Tibial artery (tissue), 4 donors: ENCODE measurements at regions not wholly inside any gene's neighbourhood (a gene's known extent, or its start where the extent isn't known, plus 50 kb on each side); places are given as distances from the start of the nearest gene placed in this dataset.

ENCODE experiments used
- DNase-seq, 2 donors: peaks; one replicate each; pipeline ENCODE4 v3.0.0-alpha.2; 2019
- H3K27ac ChIP-seq, 2 donors: fragments of 200-600 bp; sonication (generic) in 1 of 2; 1 replicate in 1 of 2; 2 replicates in 1 of 2; pipeline ENCODE4 v1.5.1; 2018 to 2019; ENCODE audit warnings: mild to moderate bottlenecking in 1 of 2
- H3K27me3 ChIP-seq, 2 donors: fragments of 200-600 bp; sonication (generic) in 1 of 2; one replicate each; pipeline versions ENCODE4 v1.5.1 to v1.6.0; 2016 to 2019
- H3K36me3 ChIP-seq, 3 donors: fragments of 200-600 bp; sonication (generic) in 2 of 3; one replicate each; pipeline ENCODE4 v1.5.1; 2016 to 2019; ENCODE audit warnings: mild to moderate bottlenecking in 2 of 3
- H3K4me1 ChIP-seq, 4 donors: fragments of 200-600 bp; sonication (generic) in 2 of 4; 1 replicate in 3 of 4; 2 replicates in 1 of 4; pipeline ENCODE4 v1.5.1; 2016 to 2019
- H3K4me3 ChIP-seq, 2 donors: fragments of 200-600 bp; sonication (generic) in 1 of 2; 1 replicate in 1 of 2; 2 replicates in 1 of 2; pipeline ENCODE4 v1.5.1; 2018 to 2019; ENCODE audit warnings: mild to moderate bottlenecking in 2 of 2
- H3K9me3 ChIP-seq, 3 donors: fragments of 200-600 bp; sonication (generic) in 1 of 3; one replicate each; pipeline ENCODE4 v1.5.1; 2016 to 2019
- intact Hi-C: fragments of 100-400 bp; cut with DNase I; formaldehyde crosslinking; loops from one replicate; pipeline ENCODE4 v1.15.0; 2023; ENCODE audit warnings: low total_unique reads
- TF ChIP-seq, protein P1 (sequence below), 2 experiments: fragments of 200-600 bp in 1 of 2; fragments of 450-650 bp in 1 of 2; IDR thresholded peaks; one replicate each; pipeline ENCODE4 v1.5.1; 2017 to 2019; ENCODE audit warnings: antibody characterized with exemption in 2 of 2, mild to moderate bottlenecking in 1 of 2, moderate library complexity in 1 of 2

- Histone ChIP-seq H3K9me3 (no peaks in the 10 kb centered on the region), H3K27ac (no peak overlapping the region), H3K4me3 (no peak overlapping the region), H3K27me3 (no peaks in the 10 kb centered on the region), H3K4me1 (no peaks in the 10 kb centered on the region), H3K36me3 (no peaks in the 10 kb centered on the region)
- no peak for DNase-seq
- TF ChIP-seq, protein P1, sequence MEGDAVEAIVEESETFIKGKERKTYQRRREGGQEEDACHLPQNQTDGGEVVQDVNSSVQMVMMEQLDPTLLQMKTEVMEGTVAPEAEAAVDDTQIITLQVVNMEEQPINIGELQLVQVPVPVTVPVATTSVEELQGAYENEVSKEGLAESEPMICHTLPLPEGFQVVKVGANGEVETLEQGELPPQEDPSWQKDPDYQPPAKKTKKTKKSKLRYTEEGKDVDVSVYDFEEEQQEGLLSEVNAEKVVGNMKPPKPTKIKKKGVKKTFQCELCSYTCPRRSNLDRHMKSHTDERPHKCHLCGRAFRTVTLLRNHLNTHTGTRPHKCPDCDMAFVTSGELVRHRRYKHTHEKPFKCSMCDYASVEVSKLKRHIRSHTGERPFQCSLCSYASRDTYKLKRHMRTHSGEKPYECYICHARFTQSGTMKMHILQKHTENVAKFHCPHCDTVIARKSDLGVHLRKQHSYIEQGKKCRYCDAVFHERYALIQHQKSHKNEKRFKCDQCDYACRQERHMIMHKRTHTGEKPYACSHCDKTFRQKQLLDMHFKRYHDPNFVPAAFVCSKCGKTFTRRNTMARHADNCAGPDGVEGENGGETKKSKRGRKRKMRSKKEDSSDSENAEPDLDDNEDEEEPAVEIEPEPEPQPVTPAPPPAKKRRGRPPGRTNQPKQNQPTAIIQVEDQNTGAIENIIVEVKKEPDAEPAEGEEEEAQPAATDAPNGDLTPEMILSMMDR (IDR thresholded peaks at IDR 0.05), result no peak
- intact Hi-C loops, result no loop called here
Measured at GRCh38 chr7:21326921-21327320, 101.0 kb upstream of the SP4 start.

- intact Hi-C loops, result no loop called here
- Histone ChIP-seq H3K36me3 (no peaks in the 10 kb centered on the region), H3K4me3 (no peak overlapping the region), H3K27me3 (no peaks in the 10 kb centered on the region), H3K27ac (no peak overlapping the region), H3K4me1 (no peaks in the 10 kb centered on the region), H3K9me3 (no peaks in the 10 kb centered on the region)
- TF ChIP-seq, protein P1 (IDR thresholded peaks at IDR 0.05), result no peak
- no peak for DNase-seq
Measured at GRCh38 chr7:21327422-21328409, 100.2 kb upstream of the SP4 start.

- intact Hi-C loops, result no loop called here
- Histone ChIP-seq H3K9me3 (no peaks in the 10 kb centered on the region), H3K4me1 (no peaks in the 10 kb centered on the region), H3K27ac (no peak overlapping the region), H3K4me3 (no peak overlapping the region), H3K36me3 (no peaks in the 10 kb centered on the region), H3K27me3 (no peaks in the 10 kb centered on the region)
- TF ChIP-seq, protein P1 (IDR thresholded peaks at IDR 0.05), result no peak
- no peak for DNase-seq
Measured at GRCh38 chr7:21330462-21331178, 97.3 kb upstream of the SP4 start.

- Histone ChIP-seq H3K36me3 (no peaks in the 10 kb centered on the region), H3K27me3 (no peaks in the 10 kb centered on the region), H3K27ac (no peak overlapping the region), H3K4me1 (no peaks in the 10 kb centered on the region), H3K9me3 (no peaks in the 10 kb centered on the region), H3K4me3 (no peak overlapping the region)
- intact Hi-C loops, result no loop called here
- TF ChIP-seq, protein P1 (IDR thresholded peaks at IDR 0.05), result no peak
- DNase-seq, result no peak
Measured at GRCh38 chr7:21334906-21335305, 93.0 kb upstream of the SP4 start.

DNA sequence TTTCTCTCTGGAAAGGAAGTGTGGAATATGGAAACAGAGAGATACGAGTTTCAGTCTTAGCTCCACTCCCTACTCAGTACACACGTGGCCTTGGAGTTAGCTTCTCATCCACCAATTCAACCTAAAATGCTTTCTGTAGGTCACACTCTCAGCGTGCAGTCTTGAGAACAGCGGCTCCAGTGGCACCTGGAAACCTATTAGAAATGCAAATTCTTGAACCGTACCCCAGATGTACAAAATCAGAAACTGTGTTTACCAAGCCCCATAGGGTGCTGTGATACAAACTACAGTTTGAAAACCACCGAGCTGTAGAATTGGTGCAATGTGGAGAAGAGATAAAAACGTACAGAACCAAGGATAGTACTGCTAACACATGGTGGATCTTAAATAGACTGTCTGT lies 91.1 kb upstream of the SP4 start:
- no peaks in the 10 kb centered on the region for H3K9me3 ChIP-seq
- no peaks in the 10 kb centered on the region for H3K4me1 ChIP-seq
- no peaks in the 10 kb centered on the region for H3K27me3 ChIP-seq
- H3K27ac ChIP-seq, result no peak overlapping the region
- no peak overlapping the region for H3K4me3 ChIP-seq
- no peaks in the 10 kb centered on the region for H3K36me3 ChIP-seq
- TF ChIP-seq, protein P1 (IDR thresholded peaks at IDR 0.05), result no peak
- intact Hi-C loops, result no loop called here
- no peak for DNase-seq
